ENCODE measurements at regions not wholly inside any gene's neighbourhood (a gene's known extent, or its start where the extent isn't known, plus 50 kb on each side); places are given as distances from the start of the nearest gene placed in this dataset.

DNA sequence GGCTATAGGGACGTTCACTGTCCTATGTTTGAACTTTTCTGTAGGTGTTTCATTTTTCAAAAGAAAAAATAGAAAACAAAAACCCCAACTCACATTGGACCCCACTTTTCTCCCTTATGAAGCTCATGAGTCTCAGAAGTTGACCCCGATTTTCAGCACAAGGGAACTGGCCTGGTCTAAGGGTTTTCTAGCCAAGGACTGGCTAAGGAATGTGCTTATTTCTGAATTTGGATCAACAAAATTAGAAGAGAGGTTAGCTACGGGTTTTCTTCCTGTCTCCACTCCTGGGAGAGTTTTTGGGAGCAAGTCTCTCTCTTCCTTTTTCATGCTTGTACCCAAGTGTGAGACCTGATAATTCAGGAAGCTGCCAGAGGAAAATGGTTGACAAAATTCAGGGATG lies 453.2 kb downstream of the KLF12 start:
- TF ChIP-seq, protein P1, sequence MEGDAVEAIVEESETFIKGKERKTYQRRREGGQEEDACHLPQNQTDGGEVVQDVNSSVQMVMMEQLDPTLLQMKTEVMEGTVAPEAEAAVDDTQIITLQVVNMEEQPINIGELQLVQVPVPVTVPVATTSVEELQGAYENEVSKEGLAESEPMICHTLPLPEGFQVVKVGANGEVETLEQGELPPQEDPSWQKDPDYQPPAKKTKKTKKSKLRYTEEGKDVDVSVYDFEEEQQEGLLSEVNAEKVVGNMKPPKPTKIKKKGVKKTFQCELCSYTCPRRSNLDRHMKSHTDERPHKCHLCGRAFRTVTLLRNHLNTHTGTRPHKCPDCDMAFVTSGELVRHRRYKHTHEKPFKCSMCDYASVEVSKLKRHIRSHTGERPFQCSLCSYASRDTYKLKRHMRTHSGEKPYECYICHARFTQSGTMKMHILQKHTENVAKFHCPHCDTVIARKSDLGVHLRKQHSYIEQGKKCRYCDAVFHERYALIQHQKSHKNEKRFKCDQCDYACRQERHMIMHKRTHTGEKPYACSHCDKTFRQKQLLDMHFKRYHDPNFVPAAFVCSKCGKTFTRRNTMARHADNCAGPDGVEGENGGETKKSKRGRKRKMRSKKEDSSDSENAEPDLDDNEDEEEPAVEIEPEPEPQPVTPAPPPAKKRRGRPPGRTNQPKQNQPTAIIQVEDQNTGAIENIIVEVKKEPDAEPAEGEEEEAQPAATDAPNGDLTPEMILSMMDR (IDR thresholded peaks at IDR 0.05), result no peak
- TF ChIP-seq POLR2AphosphoS5 (IDR thresholded peaks at IDR 0.05) (no peak), POLR2A (IDR thresholded peaks at IDR 0.05; ENCODE audit: low read depth) (no peak), EP300 (IDR thresholded peaks at IDR 0.05) (no peak)

Measured in esophagus muscularis mucosa (tissue), 4 donors.